Activated CD4-positive, alpha-beta T cell treated with anti-CD3 and anti-CD28 coated beads for 4 hours (primary cell): ENCODE measurements at regions not wholly inside any gene's neighbourhood (a gene's known extent, or its start where the extent isn't known, plus 50 kb on each side); places are given as distances from the start of the nearest gene placed in this dataset.
"Not testable (repeated sequence)": the region's sequence is repeated elsewhere in the genome, so short reads cannot be mapped to it uniquely, and the experiment has no call there.

Source experiments
- DNase-seq, 2 donors: peaks; one replicate each; pipeline ENCODE4 v3.0.0-alpha.2; 2020

- not testable (repeated sequence) for DNase-seq
Measured at GRCh38 chr21:6428498-6429092, 4092.8 kb upstream of the TPTE start.

GRCh38 chr21:6429924-6430323 is 4091.5 kb upstream of the TPTE start:
- DNase-seq = not testable (repeated sequence)

GRCh38 chr21:6433149-6433548 is 4088.2 kb upstream of the TPTE start:
- DNase-seq = not testable (repeated sequence)

DNA sequence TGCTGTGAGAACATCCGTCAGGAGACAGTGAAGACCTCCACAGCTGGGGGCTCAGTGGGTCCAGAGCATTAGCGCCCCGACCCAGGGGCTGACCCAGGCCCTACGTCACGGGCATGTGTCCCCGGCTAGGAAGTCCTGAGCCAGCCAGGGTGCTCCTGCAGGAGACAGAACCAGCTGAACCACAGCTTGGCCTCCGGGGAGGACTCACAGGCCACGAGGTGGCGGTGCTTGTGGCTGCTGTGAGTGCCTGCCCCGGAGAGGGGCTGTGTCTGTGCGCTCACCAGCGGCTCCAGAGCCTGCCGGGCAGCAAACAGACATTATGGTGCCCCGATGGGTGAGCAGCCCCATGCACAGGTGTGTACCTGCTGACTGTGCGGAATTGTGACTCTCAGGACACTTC is 4085.2 kb upstream of the TPTE start:
- not testable (repeated sequence) for DNase-seq

DNA sequence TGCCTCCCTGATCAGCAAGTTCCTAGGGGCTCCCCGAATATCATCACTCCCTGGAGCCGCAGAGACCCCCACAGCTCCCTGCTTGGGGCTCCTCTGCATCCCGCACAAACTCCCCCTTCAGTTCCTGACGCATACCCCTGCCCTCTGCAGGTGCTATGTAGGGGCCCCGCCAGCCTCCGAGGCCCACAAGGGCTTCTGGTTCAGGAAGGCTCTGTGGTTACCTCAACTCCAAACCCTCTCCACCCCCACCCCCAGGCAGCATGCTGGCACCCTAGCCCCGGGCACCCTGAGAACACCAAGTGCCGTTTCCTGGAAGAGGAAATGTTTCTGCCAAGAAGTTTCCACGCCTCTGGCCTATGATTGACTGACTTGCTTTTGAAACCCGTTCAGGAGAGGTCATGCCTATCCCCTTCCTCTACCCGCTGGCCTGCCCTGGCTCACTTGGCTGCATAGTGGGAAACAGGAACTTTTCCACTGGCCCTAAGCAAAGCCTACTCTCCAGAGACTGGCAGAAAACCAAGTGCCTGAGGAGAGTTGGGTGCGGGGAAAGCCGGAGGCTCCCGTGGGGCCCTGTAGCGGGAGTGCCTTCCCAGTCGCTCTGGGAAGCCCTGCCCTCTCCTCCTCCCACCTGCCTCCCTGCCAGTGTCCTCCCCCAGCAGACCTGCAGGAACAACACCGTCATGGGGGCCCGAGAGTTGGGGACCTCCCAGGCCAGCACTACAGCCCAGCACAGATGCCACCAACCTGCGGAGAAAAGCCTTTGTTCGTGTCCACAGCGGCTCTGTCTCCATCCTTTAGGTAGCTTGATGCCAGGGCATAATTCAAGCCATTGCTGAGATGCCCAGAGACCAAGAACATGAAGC is 4084.2 kb upstream of the TPTE start:
- not testable (repeated sequence) for DNase-seq

- DNase-seq = not testable (repeated sequence)
Measured at GRCh38 chr21:6437834-6438187, 4083.6 kb upstream of the TPTE start.

DNA sequence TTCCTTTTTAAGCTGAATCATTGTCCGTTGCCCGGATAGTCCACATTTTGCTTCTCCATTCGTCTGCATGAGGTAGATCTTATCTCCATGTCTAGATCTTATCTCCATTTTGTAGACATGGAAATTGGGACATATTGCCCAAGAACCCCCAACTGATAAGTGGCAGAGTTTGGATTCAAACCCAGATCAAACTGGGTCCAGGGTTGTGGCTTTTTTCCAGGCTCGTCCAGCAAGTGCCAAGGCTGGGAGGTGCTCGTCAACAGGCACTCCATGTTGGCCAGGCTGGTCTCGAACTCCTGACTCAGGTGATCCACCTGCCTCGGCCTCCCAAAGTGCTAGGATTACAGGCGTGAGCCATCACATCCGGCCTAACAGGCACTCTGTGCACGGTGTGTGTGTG is 4082.3 kb upstream of the TPTE start:
- not testable (repeated sequence) for DNase-seq

DNA sequence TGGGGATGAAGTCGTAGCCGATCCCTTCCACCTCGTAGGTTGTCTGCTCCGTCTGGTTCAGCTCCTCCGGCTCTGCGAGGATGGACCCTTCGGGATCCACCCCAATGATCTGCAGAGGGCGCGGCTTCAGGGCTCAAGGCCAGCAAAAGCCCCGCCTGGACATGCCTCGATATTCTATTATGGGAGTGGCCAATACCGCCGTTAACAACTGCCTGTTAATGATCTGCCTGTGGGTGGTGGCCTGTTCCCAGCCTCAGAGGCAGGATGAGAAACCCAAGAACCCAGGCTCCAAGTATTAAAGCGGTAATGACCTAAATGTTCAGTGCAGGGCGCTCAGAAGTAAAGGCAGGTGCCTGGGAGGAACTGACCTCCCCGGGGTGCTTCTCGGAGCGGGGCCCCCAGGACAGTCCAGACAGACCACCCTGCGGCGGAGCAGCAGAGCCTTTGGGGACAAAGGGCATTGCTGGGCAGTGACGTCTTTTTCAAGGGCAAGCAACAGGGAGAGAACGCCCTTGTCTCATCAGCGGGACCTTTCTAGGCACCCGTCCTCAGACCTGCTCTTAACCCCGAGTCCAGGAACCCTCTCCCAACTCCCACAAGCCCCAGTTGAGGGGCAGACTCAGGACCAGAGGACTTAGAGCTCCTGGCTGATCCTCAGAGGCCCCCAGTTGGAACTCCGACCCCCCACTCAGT is 4066.6 kb upstream of the TPTE start:
- not testable (repeated sequence) for DNase-seq

- not testable (repeated sequence) for DNase-seq
Measured at GRCh38 chr21:6456011-6456661, 4065.2 kb upstream of the TPTE start.

DNA sequence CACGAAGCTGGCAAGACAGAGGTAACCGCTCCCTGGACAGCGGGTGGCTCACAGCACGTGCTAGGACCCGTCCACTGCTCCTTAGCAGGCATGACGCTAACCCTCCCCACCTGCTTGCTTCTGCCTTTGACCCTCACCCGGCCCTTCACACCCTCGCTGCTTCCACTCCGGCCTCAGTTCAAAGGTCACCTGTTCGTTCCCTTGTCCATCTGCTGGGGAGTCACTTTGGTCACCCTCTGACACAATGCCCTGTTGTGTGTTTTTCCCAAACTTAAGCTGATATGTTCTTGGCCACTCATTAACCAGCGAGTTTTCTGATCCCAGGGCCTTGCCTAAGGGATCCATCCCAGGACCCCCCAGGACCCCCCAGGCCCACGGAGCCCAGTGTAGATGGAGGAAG is 4061.6 kb upstream of the TPTE start:
- not testable (repeated sequence) for DNase-seq

DNA sequence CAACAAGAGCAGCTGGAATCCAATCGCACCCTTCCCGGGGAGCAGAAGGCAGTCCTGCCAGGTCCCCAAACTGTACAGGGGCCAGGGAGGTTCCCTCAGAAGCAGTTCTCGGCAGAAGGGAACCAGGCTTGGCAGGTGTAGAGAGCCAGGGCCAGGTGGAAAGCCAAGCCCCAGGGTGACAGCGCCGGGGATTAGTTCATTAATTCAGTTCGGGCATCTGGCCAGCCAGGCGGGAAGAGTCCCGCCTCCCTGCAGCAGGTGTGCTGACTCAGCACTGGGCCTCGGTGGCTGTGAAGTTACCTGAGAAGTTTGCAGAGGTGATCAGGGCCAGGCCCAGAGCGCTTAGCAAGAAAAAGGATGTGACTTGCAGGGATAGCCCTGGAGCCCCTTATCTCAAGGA is 4060.0 kb upstream of the TPTE start:
- DNase-seq = not testable (repeated sequence)

DNA sequence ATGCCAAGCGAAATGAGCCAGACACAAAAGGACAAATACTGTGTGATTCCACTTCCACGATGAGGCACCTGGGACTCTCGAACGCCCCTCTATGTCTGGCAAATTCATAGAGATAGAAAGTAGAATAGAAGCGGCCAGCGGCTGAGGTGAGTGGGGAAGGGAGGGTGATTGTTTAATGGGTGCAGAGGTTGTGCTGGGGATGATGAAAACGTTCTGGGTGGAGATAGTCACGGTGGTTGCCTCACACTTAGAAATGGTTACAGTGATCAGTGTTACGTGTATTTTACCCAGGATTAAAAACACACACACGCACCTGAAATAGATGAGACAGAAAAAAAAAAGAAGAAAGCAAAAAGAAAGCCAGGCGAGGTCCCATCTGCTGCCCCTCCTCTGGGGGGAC is 4057.0 kb upstream of the TPTE start:
- DNase-seq = not testable (repeated sequence)

DNA sequence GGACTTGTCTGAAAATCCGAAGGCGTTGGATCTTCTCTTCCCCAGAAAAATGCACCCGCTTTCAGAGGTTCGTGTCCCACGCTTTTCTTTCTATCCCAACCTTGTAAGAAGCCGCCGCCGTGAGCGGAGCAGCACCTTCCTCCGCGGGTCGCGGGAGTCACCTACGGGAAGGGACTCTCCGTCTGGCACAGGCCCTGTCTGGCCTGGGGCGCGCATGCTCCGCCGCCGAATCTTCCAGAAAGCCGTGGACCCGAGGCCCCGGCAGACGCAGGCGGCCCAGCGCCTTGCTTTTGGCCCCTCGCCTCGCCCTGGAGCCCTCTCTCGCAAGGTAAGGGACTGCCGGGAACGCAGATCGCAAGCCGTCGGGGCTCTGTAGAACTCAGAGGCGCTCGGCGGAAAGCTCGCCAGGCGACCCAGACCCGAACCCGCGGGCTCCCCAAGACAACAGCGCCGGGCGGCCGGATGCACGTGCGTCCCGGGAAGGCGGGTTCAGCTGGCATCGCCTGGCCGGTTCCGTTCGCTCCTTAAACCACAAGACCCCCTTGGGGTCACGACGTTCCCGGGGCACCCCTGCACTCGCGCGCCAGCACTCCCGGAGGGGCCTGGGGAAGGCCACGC is 4055.2 kb upstream of the TPTE start:
- DNase-seq = not testable (repeated sequence)

GRCh38 chr21:6466707-6467106 is 4054.7 kb upstream of the TPTE start:
- DNase-seq = not testable (repeated sequence)

GRCh38 chr21:6467189-6467774 is 4054.1 kb upstream of the TPTE start:
- not testable (repeated sequence) for DNase-seq

GRCh38 chr21:6467907-6468306 is 4053.5 kb upstream of the TPTE start:
- DNase-seq = not testable (repeated sequence)

DNA sequence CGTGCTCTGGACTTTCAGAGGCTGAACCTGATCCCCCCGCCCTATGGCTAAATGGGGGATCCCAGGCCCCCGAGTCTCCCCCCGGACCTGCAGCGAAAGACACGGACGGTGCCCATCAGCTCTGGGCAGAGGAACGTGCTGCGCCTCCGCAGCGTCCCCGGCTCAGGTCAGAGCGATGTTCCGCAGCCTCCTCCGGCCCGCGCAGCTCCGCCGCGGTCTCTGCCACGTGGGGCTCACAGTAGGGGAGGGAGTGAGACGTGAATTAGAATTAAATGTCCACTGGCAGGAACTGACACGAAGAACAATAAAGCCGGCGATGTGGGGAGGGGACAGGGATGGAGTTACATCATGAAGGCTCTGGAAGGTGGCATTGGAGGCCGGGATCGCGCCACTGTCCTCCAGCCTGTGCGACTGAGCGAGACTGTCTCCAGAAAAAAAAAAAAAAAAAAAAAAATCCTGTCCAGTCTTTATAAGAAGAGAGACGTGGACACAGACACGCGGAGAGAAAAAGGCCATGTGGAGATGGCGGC is 4053.0 kb upstream of the TPTE start:
- DNase-seq = not testable (repeated sequence)

DNA sequence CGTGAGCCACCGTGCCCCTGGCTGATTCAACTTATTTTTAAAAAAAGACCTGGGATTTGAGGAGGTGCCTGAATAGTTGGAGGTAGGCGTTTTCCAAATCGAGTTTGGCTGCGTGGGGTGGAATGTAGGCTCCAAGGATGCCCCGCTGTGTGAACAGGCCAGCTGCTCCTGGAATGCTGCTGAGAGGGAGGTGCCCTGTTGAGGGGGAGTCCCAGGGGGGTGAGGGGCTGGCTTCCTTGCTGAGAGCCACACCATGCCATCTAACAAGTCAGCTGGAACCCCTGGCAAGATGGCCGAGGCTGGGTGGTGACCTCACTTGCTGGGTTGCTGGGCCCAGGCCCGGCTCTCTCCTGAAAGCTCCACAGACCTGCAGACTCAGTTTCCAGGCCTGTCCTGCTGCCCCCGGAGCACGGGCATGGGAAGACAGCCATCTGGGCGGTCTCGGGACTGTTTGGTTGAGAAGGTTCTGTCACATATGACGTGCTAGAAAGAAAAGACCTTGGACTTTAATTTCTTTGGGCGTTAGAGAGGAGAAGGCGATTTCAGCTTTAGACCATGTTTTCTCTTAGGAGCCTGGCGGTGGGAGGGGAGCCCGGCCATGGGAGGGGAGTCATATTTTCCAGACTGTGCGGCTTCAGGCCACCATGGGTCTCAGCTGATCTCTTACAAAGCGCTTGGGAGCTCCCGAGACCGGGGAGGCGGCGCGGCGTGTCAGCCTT is 4047.0 kb upstream of the TPTE start:
- DNase-seq = not testable (repeated sequence)

DNA sequence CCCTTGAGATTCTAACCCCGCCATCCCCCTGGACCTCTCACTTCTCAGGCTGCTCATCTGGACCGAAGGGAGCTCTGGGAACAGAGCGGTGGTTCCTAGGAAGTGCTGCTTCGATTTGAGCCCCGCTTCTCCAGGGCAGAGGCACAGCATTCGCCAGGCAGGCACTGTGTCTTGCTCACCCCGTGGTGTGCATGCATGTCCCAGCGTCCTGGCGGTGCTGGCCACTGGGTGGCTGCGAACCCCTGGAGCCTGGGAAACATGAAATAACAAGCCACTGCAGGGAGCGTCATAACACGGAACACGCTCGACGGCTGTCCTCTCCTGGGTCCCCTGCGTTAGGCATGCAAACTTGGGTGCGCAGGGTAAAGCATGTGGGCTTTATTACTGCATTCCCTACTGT is 4040.3 kb upstream of the TPTE start:
- not testable (repeated sequence) for DNase-seq

- peak in 1 of 2 donors; percentile 1 for DNase-seq
Measured at GRCh38 chr21:6482616-6483015, 4038.8 kb upstream of the TPTE start.

- not testable (repeated sequence) for DNase-seq
Measured at GRCh38 chr21:6483645-6484044, 4037.7 kb upstream of the TPTE start.
